ENCODE measurements at regions not wholly inside any gene's neighbourhood (a gene's known extent, or its start where the extent isn't known, plus 50 kb on each side); places are given as distances from the start of the nearest gene placed in this dataset.

GRCh38 chr18:10072671-10073175, 158.9 kb downstream of the VAPA start:
- TF ChIP-seq POLR2A (IDR thresholded peaks at IDR 0.05; ENCODE audit: low read length) (no peak), GATA1 (IDR thresholded peaks at IDR 0.05; ENCODE audit: low read depth, low read length) (no peak)

All from erythroblast (primary cell).